AML-193 (cell line): ENCODE measurements at regions not wholly inside any gene's neighbourhood (a gene's known extent, or its start where the extent isn't known, plus 50 kb on each side); places are given as distances from the start of the nearest gene placed in this dataset.
"Not testable (repeated sequence)": the region's sequence is repeated elsewhere in the genome, so short reads cannot be mapped to it uniquely, and the experiment has no call there.

ENCODE experiments used
- DNase-seq, 2 experiments: peaks; one replicate each; lab custom pipeline; 2025; lab: John Stamatoyannopoulos, UW

- no peak for DNase-seq
Measured at GRCh38 chr14:98192946-98193345, 1079.1 kb downstream of the BCL11B start.

- no peak for DNase-seq
Measured at GRCh38 chr14:98194821-98195220, 1077.2 kb downstream of the BCL11B start.

GRCh38 chr14:98195256-98195655, 1076.7 kb downstream of the BCL11B start:
- no peak for DNase-seq

DNA sequence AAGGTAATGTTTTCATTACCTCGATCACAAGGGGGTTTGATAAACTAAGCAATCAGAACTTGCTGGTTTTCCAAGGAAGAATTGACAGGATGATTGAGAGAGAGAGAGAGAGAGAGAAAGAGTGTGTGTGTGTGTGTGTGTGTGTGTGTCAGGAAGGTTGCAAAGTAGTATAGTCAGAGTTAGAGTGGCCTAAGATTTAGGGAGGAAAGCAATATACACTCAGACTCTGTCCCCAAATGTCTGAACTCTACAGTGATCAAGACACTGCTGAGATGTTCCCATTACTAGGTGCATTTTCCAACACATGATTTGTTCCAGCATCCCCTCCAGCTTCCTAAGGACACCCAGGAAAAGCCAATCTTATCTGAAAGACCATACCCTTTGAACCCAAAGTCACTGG, 1074.1 kb downstream of the BCL11B start:
- no peak for DNase-seq

DNA sequence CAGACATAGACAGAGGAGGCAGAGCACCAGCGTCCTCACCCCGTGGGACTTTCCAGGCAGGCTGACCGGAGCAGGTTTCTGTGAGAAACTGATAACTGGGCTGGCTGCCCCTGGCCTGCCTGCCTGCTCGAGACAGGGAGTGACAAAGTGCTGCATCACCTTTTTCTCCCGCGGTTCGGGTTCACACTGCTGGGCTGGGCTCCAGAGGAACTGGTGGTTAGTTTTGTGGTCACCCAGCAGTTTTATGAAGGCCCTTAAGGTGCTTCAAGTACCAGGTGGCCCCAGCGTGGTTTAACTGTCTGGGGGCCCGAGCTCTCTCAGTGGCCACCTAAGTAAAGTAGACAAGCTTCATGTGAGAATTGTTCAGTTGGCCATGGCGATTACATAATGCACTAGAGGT, 1073.6 kb downstream of the BCL11B start:
- no peak for DNase-seq

DNA sequence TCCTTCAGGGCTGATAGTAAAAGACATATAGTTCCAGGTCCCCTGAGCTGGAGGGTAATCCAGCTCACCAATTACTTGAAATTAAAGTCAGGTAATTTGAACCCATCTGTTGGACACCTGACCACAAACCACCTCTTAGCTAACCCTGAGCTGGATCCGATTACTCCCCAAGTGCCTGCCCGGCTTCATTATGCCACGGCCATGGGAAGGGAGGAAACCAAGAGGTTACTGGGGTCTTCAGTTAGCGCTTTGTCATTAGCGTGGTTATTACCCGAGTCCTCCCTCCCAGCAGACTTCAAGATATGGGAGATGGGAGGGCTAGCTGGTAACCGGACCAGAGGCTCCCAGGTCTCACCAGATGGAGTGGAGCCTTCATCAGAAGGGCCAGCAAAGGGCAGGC, 1071.4 kb downstream of the BCL11B start:
- DNase-seq = no peak

DNA sequence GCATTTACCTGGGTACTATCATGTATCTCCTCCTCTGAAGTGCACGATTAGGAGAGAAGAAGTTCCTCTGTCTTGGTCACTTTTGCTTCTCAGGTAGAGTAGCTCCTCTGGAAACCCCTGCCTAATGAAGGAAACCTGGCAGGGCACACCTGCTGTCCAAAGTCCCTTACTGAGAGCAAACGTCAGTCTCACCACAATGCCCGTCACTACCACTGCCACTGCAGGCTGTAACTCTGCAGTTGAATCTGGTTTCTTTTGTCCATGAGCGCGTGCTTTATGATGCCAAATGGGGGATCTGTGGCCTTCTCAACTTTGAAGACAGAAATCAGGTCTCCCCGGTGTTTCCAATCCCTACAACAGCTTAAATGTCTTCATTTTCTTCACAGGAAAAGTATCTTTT, 1068.6 kb downstream of the BCL11B start:
- DNase-seq = no peak

GRCh38 chr14:98204139-98204538, 1067.9 kb downstream of the BCL11B start:
- no peak for DNase-seq

DNA sequence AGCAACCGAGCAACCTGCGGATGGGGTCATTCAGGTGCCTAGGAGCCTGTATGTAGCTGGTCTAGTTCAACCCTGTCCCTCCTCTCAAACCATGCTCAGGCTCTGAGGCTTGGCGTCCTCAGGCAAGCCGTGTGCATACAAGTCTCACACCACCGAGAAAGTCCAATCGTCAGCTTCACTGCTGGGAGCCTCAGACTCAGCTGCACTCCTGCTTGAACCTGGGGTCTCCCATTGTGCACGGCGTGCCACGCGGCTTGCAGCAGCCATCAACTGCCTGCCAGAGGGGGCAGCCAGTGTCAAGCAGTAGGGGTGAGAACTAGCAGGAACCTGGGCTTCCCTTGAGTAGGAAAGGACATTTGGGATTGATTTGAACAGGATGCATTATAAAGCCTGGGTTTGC, 1064.6 kb downstream of the BCL11B start:
- DNase-seq = no peak

- DNase-seq = no peak
Measured at GRCh38 chr14:98208211-98208611, 1063.8 kb downstream of the BCL11B start.

- no peak for DNase-seq
Measured at GRCh38 chr14:98208943-98209342, 1063.1 kb downstream of the BCL11B start.

GRCh38 chr14:98210045-98210672, 1061.8 kb downstream of the BCL11B start:
- no peak for DNase-seq

DNA sequence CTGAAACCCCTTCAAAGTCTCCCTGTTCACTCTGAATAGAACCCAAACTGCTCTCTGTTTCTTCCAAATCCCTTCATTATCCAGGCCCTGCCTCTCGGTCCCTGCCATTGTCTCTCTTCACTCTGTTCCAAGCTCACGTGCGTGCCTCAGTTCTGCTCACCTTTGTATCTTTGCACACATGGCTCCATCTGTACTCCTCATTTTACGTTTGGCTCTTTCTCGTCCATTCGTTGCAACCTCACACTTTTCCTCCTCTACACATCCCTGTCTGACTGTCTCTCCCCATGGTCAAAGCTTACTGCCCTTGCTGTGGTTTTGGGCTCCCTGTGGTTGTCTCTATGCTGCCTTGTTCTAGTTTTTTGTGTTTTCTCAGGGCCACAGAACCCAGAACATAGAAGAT, 1054.5 kb downstream of the BCL11B start:
- no peak for DNase-seq

- no peak for DNase-seq
Measured at GRCh38 chr14:98218218-98218617, 1053.8 kb downstream of the BCL11B start.

DNA sequence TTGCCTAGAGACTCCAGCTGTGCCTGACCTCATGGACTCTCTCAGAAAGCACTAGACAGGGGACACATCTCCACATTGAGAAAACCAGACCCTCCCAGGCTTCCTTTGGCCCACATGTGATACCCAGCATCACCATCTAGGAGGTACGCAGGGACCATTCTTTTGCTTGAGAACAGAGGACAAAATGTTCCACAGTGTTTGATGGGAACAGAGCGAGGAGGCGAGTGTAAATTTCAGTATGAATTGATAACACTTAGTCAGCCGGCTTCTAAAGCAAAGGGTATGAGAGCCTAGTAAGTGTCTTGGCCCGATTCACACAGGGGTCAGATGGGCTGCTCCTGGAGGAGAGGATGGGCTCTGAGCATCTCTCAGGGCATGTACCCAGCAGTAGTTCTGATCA, 1052.4 kb downstream of the BCL11B start:
- no peak for DNase-seq

DNA sequence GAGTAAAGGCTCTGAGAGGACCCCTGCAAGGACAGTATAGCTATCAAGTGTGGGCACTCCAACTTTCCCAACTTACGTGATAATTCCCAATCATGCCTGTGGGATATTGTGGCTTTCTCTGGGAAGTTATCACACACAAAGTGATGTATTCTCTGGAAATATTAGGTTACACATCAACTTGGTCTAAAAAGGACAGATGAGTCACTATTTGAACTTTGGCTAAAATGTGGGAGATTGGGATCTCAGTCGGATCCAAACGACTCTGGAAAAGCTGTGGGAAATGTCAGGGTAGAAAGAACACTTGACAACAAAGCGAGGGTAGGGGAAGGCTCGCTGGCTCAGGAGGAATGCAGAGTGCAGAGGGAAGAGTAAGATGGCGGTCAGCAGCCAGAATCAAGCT, 1048.9 kb downstream of the BCL11B start:
- DNase-seq = no peak

- DNase-seq = not testable (repeated sequence)
Measured at GRCh38 chr14:98223710-98224109, 1048.3 kb downstream of the BCL11B start.

DNA sequence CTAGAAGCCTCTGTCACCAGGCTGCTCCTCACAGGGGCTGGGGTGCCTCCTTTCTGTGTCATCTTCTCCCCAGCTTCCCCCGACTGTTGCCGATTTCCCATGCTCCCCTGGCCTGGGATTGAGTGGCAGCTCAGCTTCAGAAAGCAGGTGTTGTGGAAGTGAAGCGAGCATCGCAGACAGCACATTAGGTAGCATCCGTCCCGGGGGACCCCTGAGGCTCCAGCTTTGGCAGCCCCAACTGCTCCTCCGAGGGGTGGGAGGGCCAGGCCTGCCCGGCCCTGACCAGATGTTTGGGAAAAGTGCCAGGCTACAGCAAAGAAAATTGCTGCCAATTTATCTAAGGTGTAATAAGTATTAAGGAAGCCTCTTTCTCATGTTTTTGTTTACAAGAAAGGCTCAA, 1045.6 kb downstream of the BCL11B start:
- no peak for DNase-seq

DNA sequence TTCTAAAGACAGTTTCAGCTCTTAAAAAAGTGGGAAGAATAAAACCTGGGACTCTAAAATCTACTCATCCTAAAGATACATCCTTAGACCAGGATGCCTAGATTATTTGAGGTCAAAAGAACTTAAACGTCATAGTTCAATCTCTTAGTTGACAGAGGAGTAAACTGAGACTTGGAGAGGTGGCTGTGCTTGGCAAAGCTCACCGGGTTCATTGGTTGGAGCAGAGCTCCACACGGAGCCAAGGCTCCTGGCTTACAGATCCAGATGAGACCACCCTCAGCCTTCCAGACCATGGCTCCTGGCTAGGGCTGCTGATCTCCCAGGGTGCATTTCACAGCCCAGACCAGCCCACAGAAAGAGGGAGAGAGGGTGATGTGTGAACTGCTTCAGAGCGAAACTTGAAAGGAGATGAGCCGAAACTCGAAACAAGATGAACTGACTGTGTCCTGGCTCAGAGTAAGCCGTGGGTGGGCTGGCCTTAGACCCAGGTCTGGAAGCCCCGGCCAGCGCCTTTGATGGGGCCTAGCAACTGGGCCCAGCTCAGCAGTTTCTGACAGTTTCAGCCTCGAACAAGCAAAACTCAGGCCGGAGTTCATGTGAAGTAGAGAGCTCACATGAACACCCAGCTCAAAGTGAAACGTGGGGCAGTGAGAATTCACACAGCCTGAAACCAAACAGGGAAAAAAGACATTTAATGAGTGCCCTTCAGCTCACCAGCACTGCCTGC, 1044.8 kb downstream of the BCL11B start:
- no peak for DNase-seq

DNA sequence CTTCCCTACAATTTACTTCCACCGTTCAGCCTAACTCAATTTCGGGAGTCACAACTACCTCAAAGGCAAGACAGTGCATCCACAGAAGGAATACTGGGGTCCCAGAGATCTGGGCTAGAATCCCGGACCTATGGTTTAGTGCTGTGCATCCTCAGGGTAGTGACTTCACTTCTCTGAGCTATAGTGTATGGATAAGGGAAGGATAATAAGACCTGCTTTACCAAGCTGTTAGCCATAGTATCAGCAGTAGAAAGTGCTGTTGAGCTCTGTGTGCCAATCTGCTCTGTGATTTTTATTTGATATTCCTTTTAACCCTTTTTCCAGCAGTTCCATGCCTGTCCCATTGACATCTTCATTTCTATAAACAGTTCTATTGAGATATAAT, 1044.3 kb downstream of the BCL11B start:
- no peak for DNase-seq

DNA sequence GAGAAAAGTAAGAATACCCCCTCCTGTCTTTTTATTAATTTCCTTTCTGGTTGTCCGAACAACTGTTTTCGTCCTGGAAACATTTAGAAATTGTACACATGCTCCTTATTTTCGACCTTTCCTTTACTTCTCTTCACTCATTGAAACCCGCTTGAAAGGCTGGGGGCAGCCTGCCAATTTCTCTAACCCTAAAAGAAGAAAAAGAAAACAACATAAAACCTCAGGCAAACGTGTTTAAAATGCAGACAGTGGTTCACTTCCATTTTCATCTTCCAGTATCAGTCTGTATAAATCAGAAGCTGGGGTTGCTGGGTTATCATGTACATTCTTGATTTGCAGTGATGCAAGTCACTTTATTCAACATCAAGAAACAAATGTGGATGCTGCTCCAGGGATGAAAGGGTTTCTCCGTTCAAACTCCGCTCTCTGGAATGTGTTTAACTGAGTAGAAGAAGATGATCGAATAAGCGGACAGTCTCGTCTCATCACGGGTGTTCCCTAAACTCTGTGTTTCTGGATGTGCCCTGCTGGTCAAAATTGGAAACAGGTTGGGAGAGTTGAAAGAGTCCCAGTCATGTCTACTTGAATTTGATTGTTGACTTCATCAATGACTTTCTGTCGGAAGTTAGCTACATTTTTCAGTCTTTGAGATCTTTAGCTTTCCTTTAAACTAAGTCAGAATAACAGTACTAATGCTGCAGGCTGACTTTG, 1042.2 kb downstream of the BCL11B start:
- DNase-seq = no peak

- no peak for DNase-seq
Measured at GRCh38 chr14:98230411-98230810, 1041.6 kb downstream of the BCL11B start.

GRCh38 chr14:98231210-98231609, 1040.8 kb downstream of the BCL11B start:
- no peak for DNase-seq
